PFSK-1 (cell line): ENCODE measurements at regions not wholly inside any gene's neighbourhood (a gene's known extent, or its start where the extent isn't known, plus 50 kb on each side); places are given as distances from the start of the nearest gene placed in this dataset.

ENCODE experiments used
- FOXP2 ChIP-seq: optimal IDR thresholded peaks from 2 replicates; pipeline ENCODE3; 2011; ENCODE audit warnings: borderline replicate concordance, control low read depth, inconsistent platforms; ENCODE audit not compliant: insufficient read depth; ENCODE audit errors: extremely low read length, extremely low read depth
- POLR2AphosphoS5 ChIP-seq: IDR thresholded peaks from 2 replicates; pipeline ENCODE4 v1.6.1; 2012; ENCODE audit warnings: low read depth, mild to moderate bottlenecking, control low read depth, low read length, moderate library complexity
- REST ChIP-seq, 2 experiments: IDR thresholded peaks; 2 replicates each; pipeline versions ENCODE4 v1.6.1 to v1.8.0; 2011 to 2012; ENCODE audit warnings: low read depth in 2 of 2, low read length in 2 of 2, control low read depth in 1 of 2, inconsistent platforms in 1 of 2, mild to moderate bottlenecking in 1 of 2, moderate library complexity in 1 of 2; ENCODE audit not compliant: insufficient read depth in 1 of 2
- SIN3A ChIP-seq: IDR thresholded peaks from 2 replicates; pipeline ENCODE4 v1.6.1; 2012; ENCODE audit warnings: mild to moderate bottlenecking, low read length, moderate library complexity, borderline replicate concordance; ENCODE audit not compliant: insufficient read depth
- TAF1 ChIP-seq: IDR thresholded peaks from 2 replicates; pipeline ENCODE4 v1.6.1; 2012; ENCODE audit warnings: low read length, control low read depth, borderline replicate concordance; ENCODE audit not compliant: insufficient read depth

- TF ChIP-seq REST (IDR thresholded peaks at IDR 0.05; ENCODE audit: insufficient read depth in 1 of 2, low read depth in 2 of 2, low read length in 2 of 2), result no peak
- no peak for TF ChIP-seq TAF1
- no peak for TF ChIP-seq FOXP2
- TF ChIP-seq POLR2AphosphoS5, result no peak
- TF ChIP-seq SIN3A, result no peak
These were observed 58.3 kb upstream of the ACOT11 start for GRCh38 chr1:54489627-54490250.

- TF ChIP-seq TAF1 (no peak), SIN3A (no peak), FOXP2 (no peak)
These were observed 59.0 kb upstream of the ACOT11 start for GRCh38 chr1:54488779-54489626.

- TF ChIP-seq FOXP2 (peak; percentile 87), SIN3A (no peak), TAF1 (peak; percentile 25; the same call in 1 of the 2 replicates)
These were observed 59.8 kb upstream of the ACOT11 start for GRCh38 chr1:54488065-54488750.

GRCh38 chr1:54487571-54488050, 60.4 kb upstream of the ACOT11 start:
- TF ChIP-seq SIN3A (no peak), FOXP2 (no peak), REST (IDR thresholded peaks at IDR 0.05; ENCODE audit: insufficient read depth in 1 of 2, low read depth in 2 of 2, low read length in 2 of 2) (no peak), POLR2AphosphoS5 (no peak), TAF1 (no peak)

GRCh38 chr1:54486907-54487306, 61.1 kb upstream of the ACOT11 start:
- TF ChIP-seq TAF1 (no peak), REST (IDR thresholded peaks at IDR 0.05; ENCODE audit: insufficient read depth in 1 of 2, low read depth in 2 of 2, low read length in 2 of 2) (no peak), SIN3A (no peak), FOXP2 (no peak), POLR2AphosphoS5 (no peak)

- TF ChIP-seq REST (IDR thresholded peaks at IDR 0.05; ENCODE audit: insufficient read depth in 1 of 2, low read depth in 2 of 2, low read length in 2 of 2) (no peak), SIN3A (no peak)
These were observed 62.6 kb upstream of the ACOT11 start for GRCh38 chr1:54485416-54485815.
